Endothelial cell of umbilical vein (primary cell): ENCODE measurements at regions not wholly inside any gene's neighbourhood (a gene's known extent, or its start where the extent isn't known, plus 50 kb on each side); places are given as distances from the start of the nearest gene placed in this dataset.

ENCODE experiments used
- BruUV-seq: library from RNA; stranded (reverse); fragments of 400-500 nt; replicated peaks from 2 replicates; lab custom pipeline; 2021; lab: Mats Ljungman, UMichigan
- CTCF ChIA-PET: fragments of 300-600, 350-600 bp; sonication (Branson Sonifier 250); formaldehyde crosslinking; loops from one replicate; lab custom pipeline; 2021; ENCODE audit warnings: antibody characterized with exemption, inconsistent platforms; lab: Charles Lee
- POLR2A ChIA-PET: fragments of 300-600, 350-600 bp; sonication (Branson Sonifier 250); formaldehyde crosslinking; loops from one replicate; lab custom pipeline; 2021; ENCODE audit warnings: antibody characterized with exemption, inconsistent platforms; lab: Charles Lee
- DNase-seq: peaks from one replicate; pipeline ENCODE4 v3.0.0-alpha.2; 2011; ENCODE audit warnings: low read depth, low spot score
- FAIRE-seq: peaks from 2 replicates; lab custom pipeline; 2011; peaks lifted over from hg19 to GRCh38; lab: Jason Lieb, UNC
- H2AFZ ChIP-seq: 2 replicates; pipeline ENCODE4 v1.6.0; 2012; ENCODE audit warnings: low read depth, low read length, control low read depth, inconsistent platforms
- H3K27ac ChIP-seq: 2 replicates; pipeline ENCODE4 v1.5.1; 2011; ENCODE audit warnings: low read depth, mild to moderate bottlenecking, control low read depth, low read length, moderate library complexity; ENCODE audit not compliant: insufficient read depth
- H3K27me3 ChIP-seq, 2 experiments: 2 replicates each; pipeline versions ENCODE4 v1.6.0 to v1.6.1; 2011; ENCODE audit warnings: low read length in 2 of 2, mixed read lengths in 1 of 2; ENCODE audit not compliant: control insufficient read depth in 2 of 2, insufficient read depth in 2 of 2
- H3K36me3 ChIP-seq, 2 experiments: 2 replicates in 1 of 2; 3 replicates in 1 of 2; pipeline ENCODE4 v1.5.1; 2011; ENCODE audit warnings: low read length in 2 of 2, mild to moderate bottlenecking in 1 of 2, moderate library complexity in 1 of 2; ENCODE audit not compliant: control insufficient read depth in 2 of 2, insufficient read depth in 2 of 2; ENCODE audit errors: extremely low read depth in 1 of 2
- H3K4me1 ChIP-seq: 3 replicates; pipeline ENCODE4 v1.5.1; 2011; ENCODE audit warnings: mild to moderate bottlenecking, low read length; ENCODE audit not compliant: control insufficient read depth, insufficient read depth; ENCODE audit errors: extremely low read depth
- H3K4me2 ChIP-seq: 2 replicates; pipeline ENCODE4 v1.6.1; 2011; ENCODE audit warnings: low read length, control low read depth, mixed read lengths; ENCODE audit not compliant: insufficient read depth
- H3K4me3 ChIP-seq, 3 experiments: fragments of 200-600 bp in 1 of 3; sonication (generic), shearing (Covaris generic) in 1 of 3; replicated peaks in 1 of 3; 2 replicates each; pipeline ENCODE4 v1.5.1; 2011 to 2016; ENCODE audit warnings: control low read depth in 3 of 3, low read length in 3 of 3, mild to moderate bottlenecking in 2 of 3, inconsistent platforms in 1 of 3, low read depth in 1 of 3, moderate library complexity in 1 of 3; ENCODE audit not compliant: insufficient read depth in 1 of 3
- H3K79me2 ChIP-seq: 2 replicates; pipeline ENCODE4 v1.6.0; 2012; ENCODE audit warnings: low read length, inconsistent platforms; ENCODE audit not compliant: control insufficient read depth, insufficient read depth
- H3K9ac ChIP-seq: replicated peaks from 2 replicates; pipeline ENCODE3; 2011; ENCODE audit warnings: low read length, control low read depth; ENCODE audit not compliant: insufficient read depth; ENCODE audit errors: extremely low read depth
- H3K9me1 ChIP-seq: replicated peaks from 3 replicates; pipeline ENCODE4 v1.6.0; 2011; ENCODE audit warnings: mild to moderate bottlenecking, low read length; ENCODE audit not compliant: control insufficient read depth, insufficient read depth; ENCODE audit errors: extremely low read depth
- H3K9me3 ChIP-seq: replicated peaks from 2 replicates; pipeline ENCODE4 v1.5.1; 2012; ENCODE audit warnings: low read length, inconsistent platforms; ENCODE audit not compliant: control insufficient read depth, insufficient read depth
- H4K20me1 ChIP-seq: replicated peaks from 2 replicates; pipeline ENCODE3; 2011; ENCODE audit warnings: mild to moderate bottlenecking, low read length; ENCODE audit not compliant: control insufficient read depth, insufficient read depth; ENCODE audit errors: extremely low read depth
- CTCF ChIP-seq, 2 donors: IDR thresholded peaks; 1 replicate in 1 of 2; 2 replicates in 1 of 2; pipeline ENCODE4 v1.5.1; 2011; ENCODE audit warnings: low read length in 2 of 2, mild to moderate bottlenecking in 2 of 2, moderate library complexity in 2 of 2, control low read depth in 1 of 2, inconsistent platforms in 1 of 2, low read depth in 1 of 2; ENCODE audit not compliant: insufficient read depth in 1 of 2; ENCODE audit errors: extremely low read depth in 1 of 2
- EZH2 ChIP-seq: IDR thresholded peaks from 2 replicates; pipeline ENCODE4 v1.6.1; 2012; ENCODE audit warnings: borderline replicate concordance, low read depth, mild to moderate bottlenecking, moderate library complexity, low read length, inconsistent platforms; ENCODE audit not compliant: severe bottlenecking
- FOS ChIP-seq: IDR thresholded peaks from 2 replicates; pipeline ENCODE4 v1.6.1; 2011; ENCODE audit warnings: mild to moderate bottlenecking, low read length, moderate library complexity, borderline replicate concordance; ENCODE audit not compliant: insufficient read depth
- GATA2 ChIP-seq: IDR thresholded peaks from 2 replicates; pipeline ENCODE4 v1.7.0; 2011; ENCODE audit warnings: low read depth, mild to moderate bottlenecking, moderate library complexity, mixed read lengths, low read length; ENCODE audit not compliant: insufficient read length, insufficient read depth
- JUN ChIP-seq: IDR thresholded peaks from 2 replicates; pipeline ENCODE4 v1.6.1; 2011; ENCODE audit warnings: borderline replicate concordance, low read depth; ENCODE audit not compliant: insufficient read length, insufficient read depth
- MAX ChIP-seq: IDR thresholded peaks from 2 replicates; pipeline ENCODE4 v1.6.1; 2011; ENCODE audit not compliant: insufficient read depth, insufficient read length
- MYC ChIP-seq: IDR thresholded peaks from one replicate; pipeline ENCODE4 v1.6.1; 2011; ENCODE audit warnings: mild to moderate bottlenecking, low read depth, low read length
- POLR2A ChIP-seq: IDR thresholded peaks from 2 replicates; pipeline ENCODE4 v1.6.1; 2012; ENCODE audit warnings: low read depth, mild to moderate bottlenecking, control low read depth, low read length
- POLR2AphosphoS5 ChIP-seq: IDR thresholded peaks from 2 replicates; pipeline ENCODE4 v1.6.1; 2012; ENCODE audit warnings: low read depth, mild to moderate bottlenecking, control low read depth, low read length, moderate library complexity; ENCODE audit not compliant: insufficient read depth
- dilution Hi-C: fragments of 300-500 bp; cut with MboI; formaldehyde crosslinking; loops from one replicate; pipeline ENCODE4 v1.15.0; 2019; ENCODE audit warnings: low sequenced_read_pairs; ENCODE audit not compliant: extremely low pct_ligation_motif_present
- intact Hi-C: fragments of 100-400 bp; cut with micrococcal nuclease; formaldehyde crosslinking; loops from one replicate; pipeline ENCODE4 v1.10.0; 2022

GRCh38 chr4:152016303-152016620 is 255.5 kb upstream of the GATB start:
- no peak overlapping the region for H3K4me3 ChIP-seq

More at GRCh38 chr4:152016303-152016620, 255.5 kb upstream of the GATB start:
- POLR2A ChIA-PET = no interaction called here
- intact Hi-C loops = no loop called here
- H3K9ac ChIP-seq = no peak overlapping the region
- no peaks in the 10 kb centered on the region for H3K36me3 ChIP-seq
- no peak for DNase-seq
- dilution Hi-C loops = no loop called here
- H4K20me1 ChIP-seq = no peaks in the 10 kb centered on the region
- H3K27ac ChIP-seq = no peak overlapping the region
- H3K79me2 ChIP-seq = no peaks in the 10 kb centered on the region
- BruUV-seq = no TSS peak
- FAIRE-seq = no peak
- no peaks in the 10 kb centered on the region for H3K4me1 ChIP-seq
- H3K4me2 ChIP-seq = no peak overlapping the region
- no peak for TF ChIP-seq POLR2A
- TF ChIP-seq MAX = no peak
- no peak for TF ChIP-seq POLR2AphosphoS5
- no peak for TF ChIP-seq EZH2
- no peak for TF ChIP-seq CTCF (IDR thresholded peaks at IDR 0.05; ENCODE audit: extremely low read depth in 1 of 2, insufficient read depth in 1 of 2, low read depth in 1 of 2, low read length in 2 of 2)
- TF ChIP-seq MYC = no peak
- no peak for TF ChIP-seq GATA2
- TF ChIP-seq FOS = no peak
- TF ChIP-seq JUN = no peak
- CTCF ChIA-PET = interaction anchor here (1.3 kb wide), 1 partner anchor 30 kb away, joined by 3 read pairs; no protein-coding TSS in a partner anchor
- H3K9me3 ChIP-seq = no peaks in the 10 kb centered on the region
- H2AFZ ChIP-seq = no peak overlapping the region
- H3K27me3 ChIP-seq = peaks cover 0 to 2% of the 10 kb centered on the region in 2 experiments
- H3K9me1 ChIP-seq = no peaks in the 10 kb centered on the region
